GM06990 (cell line): ENCODE measurements at regions not wholly inside any gene's neighbourhood (a gene's known extent, or its start where the extent isn't known, plus 50 kb on each side); places are given as distances from the start of the nearest gene placed in this dataset.

ENCODE experiments used
- DNase-seq: peaks from one replicate; pipeline ENCODE4 v3.0.0-alpha.2; 2011; ENCODE audit not compliant: insufficient read length; ENCODE audit errors: extremely low read depth
- H3K27me3 ChIP-seq: replicated peaks from 2 replicates; pipeline ENCODE4 v1.6.0; 2011; ENCODE audit warnings: low read length; ENCODE audit not compliant: control insufficient read depth, insufficient read depth
- H3K36me3 ChIP-seq: 2 replicates; pipeline ENCODE4 v1.5.1; 2011; ENCODE audit warnings: low read length; ENCODE audit not compliant: control insufficient read depth, insufficient read depth
- H3K4me3 ChIP-seq: replicated peaks from 2 replicates; pipeline ENCODE4 v1.5.1; 2011; ENCODE audit warnings: low read depth, mild to moderate bottlenecking, control low read depth, low read length
- TF ChIP-seq, protein P1 (sequence below): IDR thresholded peaks from 2 replicates; pipeline ENCODE4 v1.5.1; 2011; ENCODE audit warnings: low read length, control low read depth, mild to moderate bottlenecking, inconsistent platforms; ENCODE audit not compliant: insufficient read depth, poor library complexity, severe bottlenecking

DNA sequence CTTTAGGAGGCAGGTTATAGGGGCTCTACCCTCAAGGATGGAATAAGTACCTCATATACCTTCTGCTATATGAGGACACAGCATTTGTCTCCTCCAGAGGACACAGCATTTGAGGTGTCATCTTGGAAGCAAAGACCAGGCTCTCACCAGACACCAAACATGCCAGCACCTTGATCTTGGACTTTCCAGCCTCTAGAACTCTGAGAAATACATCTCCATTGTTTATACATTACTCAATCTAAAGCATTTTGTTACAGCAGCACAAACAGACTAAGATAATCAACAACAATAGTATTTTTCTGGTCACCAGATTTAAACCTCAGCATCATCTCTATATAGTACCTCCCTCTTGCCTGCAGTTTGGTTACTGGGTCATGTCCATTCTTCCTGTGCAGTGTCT is 237.5 kb upstream of the KLF3 start:
- Histone ChIP-seq H3K27me3 (no peaks in the 10 kb centered on the region), H3K4me3 (no peak overlapping the region), H3K36me3 (no peaks in the 10 kb centered on the region)
- DNase-seq = no peak
- TF ChIP-seq, protein P1, sequence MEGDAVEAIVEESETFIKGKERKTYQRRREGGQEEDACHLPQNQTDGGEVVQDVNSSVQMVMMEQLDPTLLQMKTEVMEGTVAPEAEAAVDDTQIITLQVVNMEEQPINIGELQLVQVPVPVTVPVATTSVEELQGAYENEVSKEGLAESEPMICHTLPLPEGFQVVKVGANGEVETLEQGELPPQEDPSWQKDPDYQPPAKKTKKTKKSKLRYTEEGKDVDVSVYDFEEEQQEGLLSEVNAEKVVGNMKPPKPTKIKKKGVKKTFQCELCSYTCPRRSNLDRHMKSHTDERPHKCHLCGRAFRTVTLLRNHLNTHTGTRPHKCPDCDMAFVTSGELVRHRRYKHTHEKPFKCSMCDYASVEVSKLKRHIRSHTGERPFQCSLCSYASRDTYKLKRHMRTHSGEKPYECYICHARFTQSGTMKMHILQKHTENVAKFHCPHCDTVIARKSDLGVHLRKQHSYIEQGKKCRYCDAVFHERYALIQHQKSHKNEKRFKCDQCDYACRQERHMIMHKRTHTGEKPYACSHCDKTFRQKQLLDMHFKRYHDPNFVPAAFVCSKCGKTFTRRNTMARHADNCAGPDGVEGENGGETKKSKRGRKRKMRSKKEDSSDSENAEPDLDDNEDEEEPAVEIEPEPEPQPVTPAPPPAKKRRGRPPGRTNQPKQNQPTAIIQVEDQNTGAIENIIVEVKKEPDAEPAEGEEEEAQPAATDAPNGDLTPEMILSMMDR = no peak

DNA sequence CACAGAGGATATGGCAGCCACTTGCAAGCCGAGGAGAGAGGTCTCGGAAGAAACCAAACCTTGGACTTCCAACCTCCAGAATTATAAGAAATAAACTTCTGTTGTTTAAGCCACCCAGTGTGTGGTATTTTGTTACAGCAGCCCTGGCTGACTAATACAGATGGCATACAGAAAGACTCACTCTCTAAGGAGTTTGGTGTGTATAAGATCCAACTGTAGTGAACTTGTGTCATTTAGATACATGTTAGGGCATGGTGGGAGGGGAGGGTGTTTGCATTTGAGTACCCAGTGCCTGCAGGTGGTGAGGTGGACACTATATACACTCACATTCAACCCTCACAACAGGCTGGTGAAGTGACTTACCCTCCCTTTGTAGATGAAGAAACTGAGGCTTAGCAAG is 233.2 kb upstream of the KLF3 start:
- Histone ChIP-seq H3K4me3 (no peak overlapping the region), H3K36me3 (no peaks in the 10 kb centered on the region), H3K27me3 (no peaks in the 10 kb centered on the region)
- DNase-seq = no peak
- TF ChIP-seq, protein P1 = no peak

DNA sequence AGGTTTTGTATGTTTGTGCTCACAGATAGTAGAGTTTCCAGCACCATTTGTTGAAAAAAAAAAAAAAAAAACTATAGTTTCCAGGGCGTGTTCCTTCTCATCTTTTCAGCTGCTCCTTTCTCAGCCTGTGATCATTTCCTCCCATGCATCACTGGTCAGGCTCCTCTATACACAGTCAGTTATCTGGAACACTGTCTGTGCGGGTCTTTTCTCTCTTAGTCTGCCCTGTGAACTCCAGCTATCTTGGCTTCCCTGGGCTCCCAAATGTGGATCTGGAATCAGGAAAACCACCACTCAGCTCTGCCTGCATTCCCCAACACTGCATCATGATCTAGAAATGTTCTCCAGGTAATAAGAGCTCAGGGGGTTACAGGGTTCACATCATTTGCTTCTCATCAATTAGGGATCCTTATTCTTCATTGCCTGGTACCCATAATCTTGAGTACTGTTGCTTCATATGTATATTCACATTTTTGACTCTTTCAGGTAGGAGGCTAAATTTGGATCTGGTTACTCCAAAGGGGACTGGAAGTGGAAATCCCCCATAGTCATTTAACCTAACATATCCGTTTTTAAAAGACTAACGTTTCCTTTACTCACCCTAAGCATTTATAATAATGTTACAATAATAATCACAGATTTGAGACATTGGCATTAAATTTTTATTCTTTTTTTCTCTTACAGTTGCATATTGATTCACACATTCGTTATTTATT is 221.8 kb upstream of the KLF3 start:
- no peak overlapping the region for H3K4me3 ChIP-seq
- no peaks in the 10 kb centered on the region for H3K27me3 ChIP-seq
- TF ChIP-seq, protein P1 = no peak
- DNase-seq = no peak
- no peaks in the 10 kb centered on the region for H3K36me3 ChIP-seq

DNA sequence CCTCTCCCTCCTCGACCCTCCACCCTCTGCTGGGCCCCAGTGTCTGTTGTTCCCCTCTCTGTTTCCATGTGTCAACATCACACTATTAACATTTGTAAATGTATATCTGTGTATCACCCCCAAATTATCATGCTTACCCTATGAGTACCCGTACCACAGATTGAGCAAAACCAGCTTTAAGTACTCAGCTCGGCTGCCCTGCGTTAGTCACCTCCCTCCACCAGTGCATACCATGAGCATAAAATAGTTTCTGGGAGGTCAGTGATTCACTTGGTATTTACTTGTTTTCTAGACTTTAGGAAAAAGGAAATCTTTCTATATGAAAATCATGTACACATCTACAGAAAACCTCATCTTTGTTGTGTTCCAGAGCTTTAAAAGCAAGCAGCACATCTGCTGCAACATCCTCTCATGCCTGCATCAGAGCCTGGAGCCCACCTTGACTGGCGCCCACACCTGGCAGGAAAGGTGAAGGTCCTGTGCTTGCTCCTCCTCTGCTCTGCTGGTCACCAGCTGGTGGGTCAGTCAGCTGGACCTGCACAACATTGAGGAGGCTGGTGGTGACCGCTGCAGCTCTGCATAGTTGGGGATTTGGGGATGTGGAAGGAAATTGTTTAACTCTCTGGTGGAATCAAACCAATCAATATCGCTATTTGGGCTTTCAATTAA is 214.4 kb upstream of the KLF3 start:
- H3K4me3 ChIP-seq = no peak overlapping the region
- no peaks in the 10 kb centered on the region for H3K36me3 ChIP-seq
- no peaks in the 10 kb centered on the region for H3K27me3 ChIP-seq
- no peak for DNase-seq
- TF ChIP-seq, protein P1 = no peak

DNA sequence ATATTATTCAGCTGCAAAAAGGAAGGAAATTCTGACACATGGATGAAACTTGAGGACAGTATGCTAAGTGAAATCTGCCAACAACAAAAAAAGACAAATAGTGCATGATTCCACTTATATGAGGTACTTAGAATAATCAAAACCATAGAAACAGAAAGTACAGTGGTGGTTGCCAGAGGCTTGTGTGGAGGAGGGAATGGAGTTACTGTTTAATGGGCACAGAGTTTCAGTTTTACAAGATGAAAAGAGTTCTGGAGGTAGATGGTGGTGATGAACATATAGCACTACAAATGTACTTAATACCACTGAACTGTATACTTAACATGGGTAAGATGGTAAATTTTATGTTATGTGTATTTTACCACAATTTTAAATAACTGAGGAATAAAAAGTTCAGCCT is 212.0 kb upstream of the KLF3 start:
- no peak for DNase-seq
- TF ChIP-seq, protein P1 = no peak

More for the DNA sequence above, 212.0 kb upstream of the KLF3 start:
- no peak overlapping the region for H3K4me3 ChIP-seq
- no peaks in the 10 kb centered on the region for H3K27me3 ChIP-seq
- H3K36me3 ChIP-seq = no peaks in the 10 kb centered on the region
